SK-N-SH treated with all-trans-retinoic acid at 6 μM for 48 hours (cell line): ENCODE measurements at regions not wholly inside any gene's neighbourhood (a gene's known extent, or its start where the extent isn't known, plus 50 kb on each side); places are given as distances from the start of the nearest gene placed in this dataset.
A peak's percentile ranks its signal among the peaks of the same experiment; 100 is the strongest.

Experiments used
- ATAC-seq: fragments of 200-7000 bp; cut with Tn5 transposase; 3 replicates; pipeline ENCODE4 v1.9.1; 2020; ENCODE audit warnings: mild to moderate bottlenecking, moderate library complexity
- ARNTL ChIP-seq: fragments of 450-650 bp; formaldehyde crosslinking; IDR thresholded peaks from 2 replicates; pipeline ENCODE4 v1.5.0; 2020; ENCODE audit warnings: low read depth, mild to moderate bottlenecking, moderate library complexity, borderline replicate concordance
- BACH2 ChIP-seq: fragments of 250-450 bp; sonication (Bioruptor Pico); IDR thresholded peaks from 2 replicates; pipeline ENCODE4 v1.9.0; 2021; ENCODE audit warnings: mild to moderate bottlenecking, borderline replicate concordance
- CREB5 ChIP-seq: fragments of 250-450 bp; sonication (Bioruptor Pico); IDR thresholded peaks from 2 replicates; pipeline ENCODE4 v1.5.1; 2020; ENCODE audit warnings: low read depth, mild to moderate bottlenecking, moderate library complexity
- CSDC2 ChIP-seq: fragments of 250-450 bp; sonication (Bioruptor Pico); IDR thresholded peaks from 2 replicates; pipeline ENCODE4 v1.5.0; 2020; ENCODE audit warnings: mild to moderate bottlenecking, moderate library complexity
- CSRNP3 ChIP-seq: fragments of 250-450 bp; sonication (Bioruptor Pico); IDR thresholded peaks from 2 replicates; pipeline ENCODE4 v1.5.1; 2021; ENCODE audit warnings: mild to moderate bottlenecking, moderate library complexity
- ESRRG ChIP-seq: fragments of 250-450 bp; sonication (Bioruptor Pico); IDR thresholded peaks from 2 replicates; pipeline ENCODE4 v1.6.1; 2021; ENCODE audit warnings: mild to moderate bottlenecking
- GLIS3 ChIP-seq: fragments of 250-450 bp; sonication (Bioruptor Pico); IDR thresholded peaks from 2 replicates; pipeline ENCODE4 v1.5.0; 2020; ENCODE audit warnings: mild to moderate bottlenecking, moderate library complexity
- ISL1 ChIP-seq: fragments of 250-450 bp; sonication (Bioruptor Pico); IDR thresholded peaks from 2 replicates; pipeline ENCODE4 v2.1.2; 2022; ENCODE audit warnings: mild to moderate bottlenecking, moderate library complexity
- OSR1 ChIP-seq: fragments of 250-450 bp; sonication (Bioruptor Pico); IDR thresholded peaks from 2 replicates; pipeline ENCODE4 v1.8.0; 2022; ENCODE audit warnings: moderate library complexity, mild to moderate bottlenecking, inconsistent platforms
- PATZ1 ChIP-seq: fragments of 250-450 bp; sonication (Bioruptor Pico); IDR thresholded peaks from 2 replicates; pipeline ENCODE4 v1.8.0; 2020; ENCODE audit warnings: mild to moderate bottlenecking, moderate library complexity, borderline replicate concordance
- PPARA ChIP-seq: fragments of 250-450 bp; sonication (Bioruptor Pico); IDR thresholded peaks from 2 replicates; pipeline ENCODE4 v1.5.0; 2020; ENCODE audit warnings: mild to moderate bottlenecking, borderline replicate concordance
- RARB ChIP-seq: fragments of 250-450 bp; sonication (Bioruptor Pico); IDR thresholded peaks from 2 replicates; pipeline ENCODE4 v1.8.0; 2021; ENCODE audit warnings: mild to moderate bottlenecking, moderate library complexity
- SNAI2 ChIP-seq: fragments of 250-450 bp; sonication (Bioruptor Pico); IDR thresholded peaks from 2 replicates; pipeline ENCODE4 v1.5.0; 2020; ENCODE audit warnings: mild to moderate bottlenecking, moderate library complexity
- TCF4 ChIP-seq: fragments of 250-450 bp; sonication (Bioruptor Pico); IDR thresholded peaks from 2 replicates; pipeline ENCODE4 v1.8.0; 2021; ENCODE audit warnings: mild to moderate bottlenecking, moderate library complexity, borderline replicate concordance
- TOX ChIP-seq: fragments of 250-450 bp; sonication (Bioruptor Pico); IDR thresholded peaks from 2 replicates; pipeline ENCODE4 v1.8.0; 2021; ENCODE audit warnings: mild to moderate bottlenecking, moderate library complexity, borderline replicate concordance
- TSHZ2 ChIP-seq: fragments of 250-450 bp; sonication (Bioruptor Pico); IDR thresholded peaks from 2 replicates; pipeline ENCODE4 v1.5.0; 2020; ENCODE audit warnings: mild to moderate bottlenecking, moderate library complexity
- ZFP3 ChIP-seq: fragments of 250-450 bp; sonication (Bioruptor Pico); IDR thresholded peaks from 2 replicates; pipeline ENCODE4 v1.5.0; 2020; ENCODE audit warnings: mild to moderate bottlenecking, moderate library complexity
- ZNF565 ChIP-seq: fragments of 450-650 bp; formaldehyde crosslinking; conservative IDR thresholded peaks from 2 replicates; pipeline ENCODE4 v1.5.0; 2020; ENCODE audit warnings: low read depth, mild to moderate bottlenecking, moderate library complexity
- ZNF70 ChIP-seq: fragments of 450-650 bp; formaldehyde crosslinking; IDR thresholded peaks from 2 replicates; pipeline ENCODE4 v1.5.0; 2020; ENCODE audit warnings: mild to moderate bottlenecking, moderate library complexity
- ZNF8 ChIP-seq: fragments of 450-650 bp; formaldehyde crosslinking; IDR thresholded peaks from 2 replicates; pipeline ENCODE4 v1.5.0; 2020; ENCODE audit warnings: mild to moderate bottlenecking, moderate library complexity

GRCh38 chr4:165628572-165628971 is 244.5 kb upstream of the TLL1 start:
- no peak for TF ChIP-seq ESRRG (CRISPR knock-in tag)
- no peak for TF ChIP-seq PATZ1 (CRISPR knock-in tag)
- no peak for TF ChIP-seq BACH2 (CRISPR knock-in tag)
- TF ChIP-seq GLIS3 (CRISPR knock-in tag): no peak
- TF ChIP-seq ZFP3: no peak
- no peak for TF ChIP-seq TOX
- no peak for TF ChIP-seq TCF4 (CRISPR knock-in tag)
- no peak for TF ChIP-seq OSR1 (CRISPR knock-in tag)
- TF ChIP-seq ZNF8 (CRISPR knock-in tag): no peak
- TF ChIP-seq CSRNP3 (CRISPR knock-in tag): no peak
- no peak for TF ChIP-seq CREB5 (CRISPR knock-in tag)
- no peak for TF ChIP-seq ARNTL (CRISPR knock-in tag)
- TF ChIP-seq RARB (CRISPR knock-in tag): no peak
- no peak for TF ChIP-seq ISL1
- TF ChIP-seq CSDC2 (CRISPR knock-in tag): no peak
- TF ChIP-seq ZNF70 (CRISPR knock-in tag): no peak
- TF ChIP-seq, all 23 proteins: peak for 0
- no peak for ATAC-seq

- TF ChIP-seq OSR1 (CRISPR knock-in tag) (no peak), ZNF565 (CRISPR knock-in tag) (no peak), ISL1 (no peak), CSDC2 (CRISPR knock-in tag) (no peak), GLIS3 (CRISPR knock-in tag) (no peak), SNAI2 (CRISPR knock-in tag) (no peak)
- no peak for ATAC-seq
Measured at GRCh38 chr4:165630671-165631070, 242.4 kb upstream of the TLL1 start.

- TF ChIP-seq PPARA (CRISPR knock-in tag) (no peak), PATZ1 (CRISPR knock-in tag) (no peak), BACH2 (CRISPR knock-in tag) (no peak), TOX (no peak), CSDC2 (CRISPR knock-in tag) (no peak), CSRNP3 (CRISPR knock-in tag) (no peak), ZNF70 (CRISPR knock-in tag) (no peak), ZFP3 (no peak)
- TF ChIP-seq, all 23 proteins: peak for 0
- ATAC-seq: peak; percentile 22
Measured at GRCh38 chr4:165631208-165631894, 241.7 kb upstream of the TLL1 start.

- peak; percentile 48 for ATAC-seq
- no peak for TF ChIP-seq CREB5 (CRISPR knock-in tag)
- no peak for TF ChIP-seq TSHZ2 (CRISPR knock-in tag)
- no peak for TF ChIP-seq ZNF8 (CRISPR knock-in tag)
- no peak for TF ChIP-seq OSR1 (CRISPR knock-in tag)
Measured at GRCh38 chr4:165631912-165632311, 241.1 kb upstream of the TLL1 start.
